GM19043 (cell line): ENCODE measurements at regions not wholly inside any gene's neighbourhood (a gene's known extent, or its start where the extent isn't known, plus 50 kb on each side); places are given as distances from the start of the nearest gene placed in this dataset.
A peak's percentile ranks its signal among the peaks of the same experiment; 100 is the strongest.

Source experiments
- ATAC-seq: cut with Tn5 transposase; IDR thresholded peaks from one replicate; pipeline ENCODE4 v1.9.1; 2021; ENCODE audit warnings: low read depth; ENCODE audit not compliant: unreplicated experiment

GRCh38 chr7:50178166-50178565, 85.1 kb upstream of the ZPBP start:
- ATAC-seq = no peak

DNA sequence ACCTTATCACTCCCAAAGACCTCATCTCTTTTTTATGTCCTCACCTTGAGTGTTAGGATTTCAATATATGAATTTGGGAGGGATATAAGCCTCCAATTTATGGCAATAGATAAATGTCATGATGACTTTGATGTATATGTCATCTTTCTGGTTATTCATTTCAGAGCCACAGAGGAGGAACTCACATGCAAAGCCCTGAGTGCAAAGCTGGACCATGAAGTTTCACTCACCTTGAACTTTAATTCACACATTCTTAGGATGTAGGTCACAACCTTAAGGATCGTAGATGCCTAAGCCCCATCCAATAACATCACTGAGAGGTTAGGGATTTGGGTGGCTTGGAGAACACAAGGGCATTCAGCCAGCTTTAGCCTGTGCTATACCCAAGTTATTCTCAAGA, 81.9 kb upstream of the ZPBP start:
- ATAC-seq = no peak

DNA sequence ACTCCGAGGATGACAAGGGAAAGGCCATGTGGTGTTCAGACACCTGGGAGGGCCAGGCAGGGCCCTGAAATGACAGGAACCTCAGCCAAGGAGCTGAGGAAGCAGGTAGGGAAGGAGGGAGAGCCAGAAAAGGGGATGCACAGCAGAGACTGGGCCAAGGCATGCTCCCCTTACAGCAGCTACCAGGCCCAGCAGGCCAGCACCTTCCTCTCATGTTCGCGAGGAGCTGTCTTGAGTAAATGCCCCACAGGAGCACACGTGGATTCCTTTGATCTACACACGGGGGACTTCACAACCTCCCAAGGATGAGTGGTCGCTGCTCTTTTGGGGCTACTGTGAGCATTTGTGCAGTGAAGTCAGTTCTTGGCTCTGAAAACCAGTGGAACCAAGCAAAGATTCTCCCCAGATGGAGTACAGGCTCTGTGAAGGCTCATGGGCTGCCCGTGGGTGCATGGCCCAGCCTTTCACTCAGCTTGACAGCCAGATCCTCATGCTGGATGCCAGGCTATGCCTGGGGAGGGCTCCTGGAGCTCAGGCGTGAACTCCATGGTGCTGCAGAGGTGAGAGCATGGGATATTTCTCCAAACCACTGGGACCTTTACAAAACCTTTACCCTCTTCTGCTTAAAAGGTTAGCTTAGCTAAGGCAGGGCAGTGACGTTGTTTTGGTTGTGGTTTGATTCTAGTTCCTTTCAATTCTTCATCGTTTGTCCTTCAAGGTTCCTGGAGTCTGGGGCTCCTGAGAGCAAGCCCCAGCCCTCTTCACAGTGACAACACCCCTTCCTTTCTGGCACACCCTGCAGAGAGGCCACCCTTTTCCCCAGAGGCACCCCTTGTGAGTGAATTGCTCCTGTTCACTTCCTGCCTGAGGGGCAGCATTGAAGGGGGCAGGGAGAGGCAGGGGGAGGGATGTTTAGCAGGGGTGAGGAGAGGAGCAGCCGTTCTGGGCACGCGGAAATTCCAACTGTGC, 74.2 kb upstream of the ZPBP start:
- ATAC-seq = peak; percentile 46

GRCh38 chr7:50164559-50165170, 71.6 kb upstream of the ZPBP start:
- ATAC-seq = no peak

DNA sequence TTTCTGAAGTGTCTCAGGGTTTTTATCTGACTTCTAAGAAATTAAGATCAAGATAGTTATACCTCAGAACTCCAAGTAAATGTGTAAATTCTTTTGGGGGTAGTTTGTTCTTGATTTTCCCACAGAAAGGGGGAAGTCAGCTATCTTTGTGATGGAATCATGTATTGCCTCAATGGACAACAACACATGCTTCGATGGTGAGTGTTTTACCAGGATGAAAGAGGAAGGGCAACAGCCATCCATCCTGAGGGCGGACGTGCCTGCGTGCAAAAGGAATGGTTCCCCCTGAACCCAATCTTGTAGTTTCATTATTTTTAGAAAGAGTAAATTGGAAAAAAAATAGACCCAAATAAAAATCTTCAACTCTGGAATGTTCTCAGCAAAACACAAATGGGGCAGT, 67.2 kb upstream of the ZPBP start:
- no peak for ATAC-seq

GRCh38 chr7:50159154-50159553, 66.1 kb upstream of the ZPBP start:
- no peak for ATAC-seq

DNA sequence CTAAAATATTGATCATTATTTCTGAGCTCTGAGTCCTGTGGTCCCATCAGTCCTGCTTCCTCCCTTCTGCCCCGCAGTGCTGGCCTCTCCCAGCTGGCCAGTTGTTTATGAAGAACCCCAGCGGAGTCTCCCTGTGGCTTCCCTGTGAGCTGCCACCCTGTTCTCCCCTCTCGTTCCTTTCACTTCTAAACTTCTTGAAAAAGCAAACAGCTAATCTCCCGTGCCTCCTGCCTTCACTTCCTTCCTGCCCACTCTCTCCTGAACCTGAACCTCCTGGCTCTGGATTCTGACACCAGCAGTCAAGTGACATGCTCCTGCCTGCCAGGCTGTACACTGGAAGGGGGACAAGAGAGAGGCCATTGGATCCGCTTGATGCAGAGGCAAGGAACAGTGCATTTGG, 63.7 kb upstream of the ZPBP start:
- ATAC-seq = no peak

- ATAC-seq = no peak
These were observed 63.1 kb upstream of the ZPBP start for GRCh38 chr7:50156163-50156562.

DNA sequence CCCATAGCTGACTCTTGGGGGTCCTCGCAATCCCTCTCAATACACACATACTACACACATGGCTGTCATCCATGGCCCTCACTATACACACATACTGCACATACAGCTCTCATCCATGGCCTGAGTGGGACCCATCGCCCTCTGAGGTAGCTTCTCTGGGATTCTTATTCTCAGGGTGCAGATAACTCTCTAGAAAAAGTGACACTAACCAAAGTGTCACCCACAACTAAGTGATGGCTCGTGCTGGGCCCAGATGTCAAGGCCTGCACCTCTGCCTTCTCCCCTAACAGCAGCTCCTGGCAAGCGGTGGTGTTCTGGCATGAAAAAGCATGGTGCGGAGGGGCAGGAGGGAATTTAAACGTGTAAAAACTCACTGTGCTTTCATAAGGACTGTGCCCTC, 62.7 kb upstream of the ZPBP start:
- ATAC-seq = no peak

DNA sequence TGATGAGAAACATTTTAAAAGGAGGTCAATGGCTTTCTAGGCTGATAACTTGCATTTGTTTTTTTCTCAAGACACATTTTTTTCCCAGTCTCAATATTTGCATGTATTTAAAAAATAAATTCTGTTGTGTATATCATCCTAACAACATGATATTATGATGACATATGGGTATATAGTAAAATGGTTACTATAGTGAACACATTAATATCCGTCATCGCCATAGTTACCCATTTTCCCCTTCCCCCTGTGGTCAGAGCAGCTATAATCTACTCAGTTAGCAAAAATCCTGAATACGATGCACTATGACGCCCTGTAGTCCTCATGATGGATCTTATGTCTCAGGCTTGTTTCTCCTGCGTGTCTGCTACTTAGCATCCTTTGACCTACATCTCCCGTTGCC, 60.9 kb upstream of the ZPBP start:
- no peak for ATAC-seq

GRCh38 chr7:50153148-50153547, 60.1 kb upstream of the ZPBP start:
- no peak for ATAC-seq

- no peak for ATAC-seq
These were observed 59.4 kb upstream of the ZPBP start for GRCh38 chr7:50152486-50152885.

GRCh38 chr7:50151661-50152060, 58.6 kb upstream of the ZPBP start:
- no peak for ATAC-seq

DNA sequence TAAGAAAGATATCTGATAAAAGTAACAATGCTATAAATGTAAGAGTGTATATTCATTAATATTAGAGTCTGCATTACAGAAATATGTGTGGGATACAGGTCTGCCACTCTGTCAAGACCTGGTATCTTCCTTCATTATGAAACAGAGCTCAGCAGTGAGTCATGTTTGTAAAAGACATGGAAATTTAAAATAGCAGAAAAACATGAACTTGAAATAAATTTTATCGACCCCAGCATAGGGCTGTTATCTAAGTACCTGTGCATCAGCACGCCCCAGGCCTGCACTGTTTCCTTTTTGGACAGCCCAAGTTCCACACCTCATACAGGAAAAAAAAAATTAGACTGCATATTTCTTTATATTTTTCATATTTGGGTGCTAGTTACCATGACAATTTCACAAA, 58.0 kb upstream of the ZPBP start:
- ATAC-seq = no peak

- no peak for ATAC-seq
These were observed 56.3 kb upstream of the ZPBP start for GRCh38 chr7:50149369-50149768.

GRCh38 chr7:50147951-50148808, 55.1 kb upstream of the ZPBP start:
- ATAC-seq = peak; percentile 37

DNA sequence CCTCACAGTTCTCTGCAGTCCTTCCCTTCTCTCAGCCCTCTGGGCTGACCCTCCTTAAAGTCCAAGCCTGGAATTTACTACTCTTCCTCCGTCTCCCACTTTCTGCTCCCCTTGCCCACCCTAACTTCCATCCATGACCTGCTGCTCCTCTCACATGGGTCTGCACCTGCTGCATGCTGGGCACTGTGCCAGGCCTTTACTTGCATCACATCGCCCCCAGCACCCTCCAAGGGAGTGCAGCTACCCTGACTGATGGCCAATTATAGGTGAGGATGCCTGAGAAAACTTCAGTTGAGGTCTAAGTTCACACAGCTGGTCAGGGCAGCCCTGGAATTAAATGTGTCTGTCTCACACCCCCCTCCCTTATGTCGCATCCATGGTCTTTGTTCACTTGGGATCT, 53.6 kb upstream of the ZPBP start:
- no peak for ATAC-seq

GRCh38 chr7:50145801-50146338, 52.8 kb upstream of the ZPBP start:
- ATAC-seq = peak; percentile 39

GRCh38 chr7:50145226-50145625, 52.2 kb upstream of the ZPBP start:
- ATAC-seq = no peak
